PFSK-1 (cell line): ENCODE measurements at regions not wholly inside any gene's neighbourhood (a gene's known extent, or its start where the extent isn't known, plus 50 kb on each side); places are given as distances from the start of the nearest gene placed in this dataset.

Source experiments
- FOXP2 ChIP-seq: optimal IDR thresholded peaks from 2 replicates; pipeline ENCODE3; 2011; ENCODE audit warnings: borderline replicate concordance, control low read depth, inconsistent platforms; ENCODE audit not compliant: insufficient read depth; ENCODE audit errors: extremely low read length, extremely low read depth
- POLR2AphosphoS5 ChIP-seq: IDR thresholded peaks from 2 replicates; pipeline ENCODE4 v1.6.1; 2012; ENCODE audit warnings: low read depth, mild to moderate bottlenecking, control low read depth, low read length, moderate library complexity
- REST ChIP-seq, 2 experiments: IDR thresholded peaks; 2 replicates each; pipeline versions ENCODE4 v1.6.1 to v1.8.0; 2011 to 2012; ENCODE audit warnings: low read depth in 2 of 2, low read length in 2 of 2, control low read depth in 1 of 2, inconsistent platforms in 1 of 2, mild to moderate bottlenecking in 1 of 2, moderate library complexity in 1 of 2; ENCODE audit not compliant: insufficient read depth in 1 of 2
- SIN3A ChIP-seq: IDR thresholded peaks from 2 replicates; pipeline ENCODE4 v1.6.1; 2012; ENCODE audit warnings: mild to moderate bottlenecking, low read length, moderate library complexity, borderline replicate concordance; ENCODE audit not compliant: insufficient read depth
- TAF1 ChIP-seq: IDR thresholded peaks from 2 replicates; pipeline ENCODE4 v1.6.1; 2012; ENCODE audit warnings: low read length, control low read depth, borderline replicate concordance; ENCODE audit not compliant: insufficient read depth

- no peak for TF ChIP-seq SIN3A
- no peak for TF ChIP-seq POLR2AphosphoS5
- no peak for TF ChIP-seq TAF1
- no peak for TF ChIP-seq FOXP2
- TF ChIP-seq REST (IDR thresholded peaks at IDR 0.05; ENCODE audit: insufficient read depth in 1 of 2, low read depth in 2 of 2, low read length in 2 of 2): no peak
Observed at GRCh38 chr2:128420776-128421175, 102.1 kb upstream of the HS6ST1 start.

GRCh38 chr2:128421286-128421685, 102.6 kb upstream of the HS6ST1 start:
- no peak for TF ChIP-seq FOXP2

- TF ChIP-seq REST (IDR thresholded peaks at IDR 0.05; ENCODE audit: insufficient read depth in 1 of 2, low read depth in 2 of 2, low read length in 2 of 2): no peak
- no peak for TF ChIP-seq POLR2AphosphoS5
- TF ChIP-seq FOXP2: no peak
- TF ChIP-seq SIN3A: no peak
- no peak for TF ChIP-seq TAF1
Observed at GRCh38 chr2:128421861-128422311, 103.2 kb upstream of the HS6ST1 start.

- TF ChIP-seq REST (IDR thresholded peaks at IDR 0.05; ENCODE audit: insufficient read depth in 1 of 2, low read depth in 2 of 2, low read length in 2 of 2) (no peak), FOXP2 (no peak), POLR2AphosphoS5 (no peak), TAF1 (no peak)
Observed at GRCh38 chr2:128422571-128422970, 103.9 kb upstream of the HS6ST1 start.

- no peak for TF ChIP-seq TAF1
- no peak for TF ChIP-seq SIN3A
- TF ChIP-seq FOXP2: no peak
- no peak for TF ChIP-seq POLR2AphosphoS5
- TF ChIP-seq REST (IDR thresholded peaks at IDR 0.05; ENCODE audit: insufficient read depth in 1 of 2, low read depth in 2 of 2, low read length in 2 of 2): no peak
Observed at GRCh38 chr2:128423788-128424165, 105.1 kb upstream of the HS6ST1 start.

- TF ChIP-seq REST (IDR thresholded peaks at IDR 0.05; ENCODE audit: insufficient read depth in 1 of 2, low read depth in 2 of 2, low read length in 2 of 2) (no peak), SIN3A (no peak), TAF1 (no peak), FOXP2 (no peak), POLR2AphosphoS5 (no peak)
Observed at GRCh38 chr2:128424406-128425171, 105.9 kb upstream of the HS6ST1 start.
